ENCODE measurements at regions not wholly inside any gene's neighbourhood (a gene's known extent, or its start where the extent isn't known, plus 50 kb on each side); places are given as distances from the start of the nearest gene placed in this dataset.

- H4K20me1 ChIP-seq (ENCODE audit: insufficient read depth) = no peaks in the 10 kb centered on the region
- H2AFZ ChIP-seq (ENCODE audit: low read depth, low read length, poor library complexity, severe bottlenecking) = no peak overlapping the region
- no peak for ATAC-seq
- TF ChIP-seq YY1 (IDR thresholded peaks at IDR 0.05; ENCODE audit: extremely low read depth, insufficient replicate concordance, low read depth, low read length) = no peak
- H3K9me3 ChIP-seq (ENCODE audit: control insufficient read depth in 1 of 2, insufficient read depth in 1 of 2, low read depth in 1 of 2, low read length in 2 of 2) = peaks cover 0 to 35% of the 10 kb centered on the region in 2 experiments; a peak in 2 of 4 replicates
- H3K27ac ChIP-seq (ENCODE audit: low read depth, low read length) = no peak overlapping the region
- ChIA-PET POLR2A (no interaction called here), CTCF (no interaction called here), RAD21 (ENCODE audit: low non-redundant PET in 1 of 2, low total read pairs in 2 of 2, uncharacterized antibody in 2 of 2, unreplicated experiment in 2 of 2) (no interaction called here)
- H3K9me2 ChIP-seq (ENCODE audit: insufficient read depth) = no peaks in the 10 kb centered on the region
- H3K9ac ChIP-seq (ENCODE audit: low read length) = no peak overlapping the region
- H3K4me3 ChIP-seq (replicated peaks in 1 of 2; ENCODE audit: low read depth in 1 of 2, low read length in 2 of 2) = no peak overlapping the region
- no peak overlapping the region for H3K4me2 ChIP-seq (ENCODE audit: low read length)
- no peak for DNase-seq (ENCODE audit: low read depth, low spot score)
- H3K4me1 ChIP-seq (ENCODE audit: control insufficient read depth in 1 of 2, insufficient read depth in 2 of 2, low read length in 2 of 2) = no peaks in the 10 kb centered on the region
- no TSS peak for BruUV-seq (replicated peaks)
- no peaks in the 10 kb centered on the region for H3K27me3 ChIP-seq (ENCODE audit: insufficient read depth, low read length)
- H3K36me3 ChIP-seq (ENCODE audit: control insufficient read depth in 1 of 2, insufficient read depth in 2 of 2, low read length in 2 of 2) = no peaks in the 10 kb centered on the region
- intact Hi-C loops (cut with micrococcal nuclease) = no loop called here
- H3K79me2 ChIP-seq (ENCODE audit: insufficient read depth, low read length) = no peaks in the 10 kb centered on the region
Measured at GRCh38 chr18:67183398-67183797, 333.1 kb downstream of the DSEL start.

DNA sequence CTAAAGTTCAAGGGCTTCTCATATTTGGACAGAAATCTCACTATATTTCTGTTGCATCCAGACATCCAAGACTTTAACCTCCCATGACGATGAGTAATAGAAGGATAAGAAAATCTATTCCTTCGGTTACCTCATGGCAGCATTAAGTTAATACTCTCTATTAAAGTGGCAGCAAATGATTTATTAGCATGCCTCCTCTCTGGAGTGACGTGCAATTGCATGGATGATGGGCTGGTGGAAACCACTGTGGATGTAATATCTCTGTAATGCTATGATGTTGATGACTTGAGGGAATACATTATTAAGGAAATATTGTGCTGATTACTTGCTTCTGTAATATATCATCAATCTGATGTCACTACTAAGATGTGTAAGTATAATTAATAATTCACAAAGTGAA, 336.8 kb downstream of the DSEL start:
- no TSS peak for BruUV-seq (replicated peaks)
- TF ChIP-seq SP1 (IDR thresholded peaks at IDR 0.05; ENCODE audit: low read depth) = no peak
- TF ChIP-seq, protein P1, sequence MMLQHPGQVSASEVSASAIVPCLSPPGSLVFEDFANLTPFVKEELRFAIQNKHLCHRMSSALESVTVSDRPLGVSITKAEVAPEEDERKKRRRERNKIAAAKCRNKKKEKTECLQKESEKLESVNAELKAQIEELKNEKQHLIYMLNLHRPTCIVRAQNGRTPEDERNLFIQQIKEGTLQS (IDR thresholded peaks at IDR 0.05) = no peak
- TF ChIP-seq REST (IDR thresholded peaks at IDR 0.05; ENCODE audit: low read depth) = no peak
- TF ChIP-seq JUND (IDR thresholded peaks at IDR 0.05) = no peak
- no peak for TF ChIP-seq MAX (IDR thresholded peaks at IDR 0.05)
- TF ChIP-seq EZH2phosphoT487 (IDR thresholded peaks at IDR 0.05; ENCODE audit: borderline replicate concordance) = no peak
- TF ChIP-seq POLR2A (IDR thresholded peaks at IDR 0.05; ENCODE audit: borderline replicate concordance, extremely low read depth, insufficient read depth, insufficient read length) = no peak
- no peak for TF ChIP-seq ELF1 (IDR thresholded peaks at IDR 0.05; ENCODE audit: borderline replicate concordance, low read depth)
- TF ChIP-seq FOSL1 (IDR thresholded peaks at IDR 0.05; ENCODE audit: low read depth) = no peak
- no peak for TF ChIP-seq CBX3 (IDR thresholded peaks at IDR 0.05; ENCODE audit: low read depth)
- TF ChIP-seq POLR2AphosphoS5 (IDR thresholded peaks at IDR 0.05; ENCODE audit: low read depth, low read length) = no peak
- TF ChIP-seq YY1 (IDR thresholded peaks at IDR 0.05; ENCODE audit: extremely low read depth, insufficient replicate concordance, low read depth, low read length) = no peak
- TF ChIP-seq, protein P2, sequence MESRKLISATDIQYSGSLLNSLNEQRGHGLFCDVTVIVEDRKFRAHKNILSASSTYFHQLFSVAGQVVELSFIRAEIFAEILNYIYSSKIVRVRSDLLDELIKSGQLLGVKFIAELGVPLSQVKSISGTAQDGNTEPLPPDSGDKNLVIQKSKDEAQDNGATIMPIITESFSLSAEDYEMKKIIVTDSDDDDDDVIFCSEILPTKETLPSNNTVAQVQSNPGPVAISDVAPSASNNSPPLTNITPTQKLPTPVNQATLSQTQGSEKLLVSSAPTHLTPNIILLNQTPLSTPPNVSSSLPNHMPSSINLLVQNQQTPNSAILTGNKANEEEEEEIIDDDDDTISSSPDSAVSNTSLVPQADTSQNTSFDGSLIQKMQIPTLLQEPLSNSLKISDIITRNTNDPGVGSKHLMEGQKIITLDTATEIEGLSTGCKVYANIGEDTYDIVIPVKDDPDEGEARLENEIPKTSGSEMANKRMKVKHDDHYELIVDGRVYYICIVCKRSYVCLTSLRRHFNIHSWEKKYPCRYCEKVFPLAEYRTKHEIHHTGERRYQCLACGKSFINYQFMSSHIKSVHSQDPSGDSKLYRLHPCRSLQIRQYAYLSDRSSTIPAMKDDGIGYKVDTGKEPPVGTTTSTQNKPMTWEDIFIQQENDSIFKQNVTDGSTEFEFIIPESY (IDR thresholded peaks at IDR 0.05; ENCODE audit: extremely low read depth, insufficient replicate concordance, low read length) = no peak
- no peak for TF ChIP-seq EZH2 (IDR thresholded peaks at IDR 0.05)

More for the DNA sequence above, 336.8 kb downstream of the DSEL start:
- no peaks in the 10 kb centered on the region for H3K36me3 ChIP-seq (ENCODE audit: control insufficient read depth in 1 of 2, insufficient read depth in 2 of 2, low read length in 2 of 2)
- ChIA-PET RAD21 (ENCODE audit: low non-redundant PET in 1 of 2, low total read pairs in 2 of 2, uncharacterized antibody in 2 of 2, unreplicated experiment in 2 of 2) (no interaction called here), CTCF (no interaction called here), POLR2A (no interaction called here)
- no peak for ATAC-seq
- no peak overlapping the region for H2AFZ ChIP-seq (ENCODE audit: low read depth, low read length, poor library complexity, severe bottlenecking)
- H3K9me2 ChIP-seq (ENCODE audit: insufficient read depth) = no peaks in the 10 kb centered on the region
- H3K9ac ChIP-seq (ENCODE audit: low read length) = no peak overlapping the region
- H3K4me3 ChIP-seq (replicated peaks in 1 of 2; ENCODE audit: low read depth in 1 of 2, low read length in 2 of 2) = no peak overlapping the region
- H3K27ac ChIP-seq (ENCODE audit: low read depth, low read length) = no peak overlapping the region
- H3K27me3 ChIP-seq (ENCODE audit: insufficient read depth, low read length) = no peaks in the 10 kb centered on the region
- no peaks in the 10 kb centered on the region for H4K20me1 ChIP-seq (ENCODE audit: insufficient read depth)
- no peak for DNase-seq (ENCODE audit: low read depth, low spot score)
- no peak overlapping the region for H3K4me2 ChIP-seq (ENCODE audit: low read length)
- no peaks in the 10 kb centered on the region for H3K4me1 ChIP-seq (ENCODE audit: control insufficient read depth in 1 of 2, insufficient read depth in 2 of 2, low read length in 2 of 2)
- intact Hi-C loops (cut with micrococcal nuclease) = no loop called here
- no peaks in the 10 kb centered on the region for H3K79me2 ChIP-seq (ENCODE audit: insufficient read depth, low read length)
- H3K9me3 ChIP-seq (ENCODE audit: control insufficient read depth in 1 of 2, insufficient read depth in 1 of 2, low read depth in 1 of 2, low read length in 2 of 2) = peaks cover 3 to 16% of the 10 kb centered on the region in 2 experiments; a peak in 2 of 4 replicates

All from HCT116 (cell line).